ENCODE measurements at regions not wholly inside any gene's neighbourhood (a gene's known extent, or its start where the extent isn't known, plus 50 kb on each side); places are given as distances from the start of the nearest gene placed in this dataset.

GRCh38 chr7:90022213-90022612, 132.1 kb upstream of the STEAP1 start:
- H3K4me3 ChIP-seq, result no peak overlapping the region
- intact Hi-C loops (cut with DNase I; ENCODE audit: low total_unique reads), result no loop called here
- no peaks in the 10 kb centered on the region for H3K27me3 ChIP-seq
- TF ChIP-seq POLR2AphosphoS5 (IDR thresholded peaks at IDR 0.05) (no peak), EP300 (IDR thresholded peaks at IDR 0.05) (no peak)
- H3K27ac ChIP-seq, result no peak overlapping the region
- DNase-seq, result no peak
- H3K4me1 ChIP-seq, result no peaks in the 10 kb centered on the region
- peaks cover 0 to 4% (median 0%) of the 10 kb centered on the region in 4 donors for H3K9me3 ChIP-seq
- WGBS, 5 donors, result 0 to 78% (median 44%) methylated on average over 1 of the region's 1 CpG
- H3K36me3 ChIP-seq, result no peaks in the 10 kb centered on the region

DNA sequence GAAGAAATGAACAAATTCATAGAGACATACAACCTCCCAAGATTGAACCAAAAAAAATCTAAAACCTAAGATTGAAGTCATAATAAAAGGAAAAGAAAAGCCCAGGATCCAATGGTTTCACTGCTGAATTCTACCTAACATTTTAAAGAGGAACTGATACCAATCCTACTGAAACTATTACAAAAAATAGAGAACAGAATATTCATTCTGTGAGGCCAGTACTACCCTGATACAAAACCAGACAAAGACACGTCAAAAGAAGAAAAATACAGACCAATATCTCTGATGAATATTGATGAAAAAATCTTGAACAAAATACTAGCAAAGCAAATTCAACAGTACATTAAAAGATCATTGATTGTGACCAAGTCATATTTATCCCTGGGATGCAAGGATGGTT, 128.5 kb upstream of the STEAP1 start:
- no peaks in the 10 kb centered on the region for H3K9me3 ChIP-seq
- WGBS, 5 donors, result 78 to 96% (median 92%) methylated on average over 1 of the region's 1 CpG
- no peaks in the 10 kb centered on the region for H3K36me3 ChIP-seq
- no peak overlapping the region for H3K4me3 ChIP-seq
- no peaks in the 10 kb centered on the region for H3K27me3 ChIP-seq
- no peak for TF ChIP-seq POLR2A (IDR thresholded peaks at IDR 0.05)
- TF ChIP-seq CTCF (IDR thresholded peaks at IDR 0.05), result no peak
- TF ChIP-seq EP300 (IDR thresholded peaks at IDR 0.05), result no peak
- no peak for TF ChIP-seq POLR2AphosphoS5 (IDR thresholded peaks at IDR 0.05)
- no peak overlapping the region for H3K27ac ChIP-seq
- no peak for DNase-seq
- H3K4me1 ChIP-seq, result no peaks in the 10 kb centered on the region
- intact Hi-C loops (cut with DNase I; ENCODE audit: low total_unique reads), result no loop called here

DNA sequence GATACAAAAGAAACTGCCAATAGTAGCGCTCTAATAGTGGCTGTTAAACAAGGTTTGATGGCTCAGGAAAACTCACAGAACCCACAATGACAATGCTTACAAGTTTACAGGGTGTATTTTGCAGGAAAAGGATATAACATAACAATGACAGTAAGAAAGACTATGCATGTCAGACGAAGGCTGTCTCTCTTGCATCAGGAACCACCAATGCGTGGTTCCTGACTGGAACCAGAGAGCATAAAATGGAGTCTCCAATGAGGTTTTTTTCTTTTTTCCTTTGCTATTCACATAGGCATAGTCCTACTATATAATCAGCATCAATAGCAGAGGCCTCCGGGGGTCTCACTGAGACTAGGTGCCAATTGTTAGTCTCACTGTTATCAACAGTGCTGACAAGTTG, 120.4 kb upstream of the STEAP1 start:
- Histone ChIP-seq H3K4me3 (no peak overlapping the region), H3K36me3 (no peaks in the 10 kb centered on the region), H3K27me3 (no peaks in the 10 kb centered on the region), H3K27ac (no peak overlapping the region), H3K9me3 (no peaks in the 10 kb centered on the region), H3K4me1 (no peaks in the 10 kb centered on the region)
- intact Hi-C loops (cut with DNase I; ENCODE audit: low total_unique reads), result no loop called here
- WGBS, 5 donors, result 75 to 80% (median 79%) methylated on average over 4 of the region's 4 CpGs
- TF ChIP-seq EP300 (IDR thresholded peaks at IDR 0.05) (no peak), POLR2A (IDR thresholded peaks at IDR 0.05) (no peak), POLR2AphosphoS5 (IDR thresholded peaks at IDR 0.05) (no peak), CTCF (IDR thresholded peaks at IDR 0.05) (no peak)
- DNase-seq, result no peak

GRCh38 chr7:90053094-90053493, 101.2 kb upstream of the STEAP1 start:
- TF ChIP-seq CTCF (IDR thresholded peaks at IDR 0.05) (no peak), POLR2A (IDR thresholded peaks at IDR 0.05) (no peak), EP300 (IDR thresholded peaks at IDR 0.05) (no peak), POLR2AphosphoS5 (IDR thresholded peaks at IDR 0.05) (no peak)

GRCh38 chr7:90061077-90061476, 93.2 kb upstream of the STEAP1 start:
- Histone ChIP-seq H3K27me3 (no peaks in the 10 kb centered on the region), H3K4me1 (no peaks in the 10 kb centered on the region), H3K9me3 (no peaks in the 10 kb centered on the region), H3K4me3 (no peak overlapping the region), H3K27ac (no peak overlapping the region), H3K36me3 (no peaks in the 10 kb centered on the region)
- TF ChIP-seq EP300 (IDR thresholded peaks at IDR 0.05), result no peak
- no peak for TF ChIP-seq POLR2AphosphoS5 (IDR thresholded peaks at IDR 0.05)
- TF ChIP-seq CTCF (IDR thresholded peaks at IDR 0.05), result no peak
- TF ChIP-seq POLR2A (IDR thresholded peaks at IDR 0.05), result no peak
- WGBS, 5 donors, result 29 to 46% (median 42%) methylated on average over 2 of the region's 2 CpGs
- DNase-seq, result no peak
- intact Hi-C loops (cut with DNase I; ENCODE audit: low total_unique reads), result no loop called here

More at GRCh38 chr7:90053094-90053493, 101.2 kb upstream of the STEAP1 start:
- WGBS, 5 donors, result 57 to 92% (median 81%) methylated on average over 3 of the region's 3 CpGs
- Histone ChIP-seq H3K27ac (no peak overlapping the region), H3K36me3 (no peaks in the 10 kb centered on the region), H3K4me3 (no peak overlapping the region), H3K27me3 (no peaks in the 10 kb centered on the region), H3K9me3 (no peaks in the 10 kb centered on the region), H3K4me1 (no peaks in the 10 kb centered on the region)
- no peak for DNase-seq
- intact Hi-C loops (cut with DNase I; ENCODE audit: low total_unique reads), result no loop called here
